ENCODE measurements at regions not wholly inside any gene's neighbourhood (a gene's known extent, or its start where the extent isn't known, plus 50 kb on each side); places are given as distances from the start of the nearest gene placed in this dataset.
A peak's percentile ranks its signal among the peaks of the same experiment; 100 is the strongest.

DNA sequence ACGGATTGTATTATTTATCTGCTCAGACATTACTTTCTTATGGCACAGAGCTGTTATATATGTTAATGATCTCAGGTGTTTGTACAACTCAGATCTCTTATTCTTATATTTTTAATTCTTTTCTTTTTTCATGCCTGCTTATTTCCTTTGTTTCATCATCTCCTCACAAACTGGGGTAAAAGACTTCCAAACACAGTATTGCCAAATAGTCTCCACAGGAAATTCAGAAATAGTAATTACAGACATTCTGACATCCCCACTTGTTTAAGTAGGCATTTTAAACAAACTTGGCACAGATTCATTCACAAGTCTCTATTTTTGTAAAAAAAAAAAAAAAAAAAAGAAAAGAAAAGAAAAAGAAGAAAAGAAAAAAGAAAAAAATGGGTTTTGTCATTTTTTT is 129.7 kb upstream of the USP38 start:
- no peak overlapping the region for H3K27ac ChIP-seq
- DNase-seq (ENCODE audit: low read depth, low spot score), result no peak

DNA sequence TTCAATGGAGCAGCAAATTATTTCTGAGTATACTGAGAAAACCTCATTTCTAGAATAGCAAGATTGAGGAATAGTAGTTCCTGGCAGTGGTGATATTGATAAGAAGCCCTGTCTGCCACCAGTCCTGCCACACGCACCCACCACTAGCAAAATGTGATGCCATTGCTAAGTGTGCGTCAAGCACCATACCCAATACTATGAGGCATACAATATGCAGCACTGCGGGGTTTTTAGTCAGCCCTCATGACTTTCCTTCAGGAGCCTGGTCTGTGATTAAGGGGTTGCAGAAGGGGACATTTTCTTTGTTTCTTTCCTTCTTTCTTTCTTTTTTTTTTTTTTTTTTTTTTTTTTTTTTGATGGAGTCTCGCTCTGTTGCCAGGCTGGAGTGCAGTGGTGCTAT is 128.7 kb upstream of the USP38 start:
- no peak for DNase-seq (ENCODE audit: low read depth, low spot score)
- H3K27ac ChIP-seq, result no peak overlapping the region

DNA sequence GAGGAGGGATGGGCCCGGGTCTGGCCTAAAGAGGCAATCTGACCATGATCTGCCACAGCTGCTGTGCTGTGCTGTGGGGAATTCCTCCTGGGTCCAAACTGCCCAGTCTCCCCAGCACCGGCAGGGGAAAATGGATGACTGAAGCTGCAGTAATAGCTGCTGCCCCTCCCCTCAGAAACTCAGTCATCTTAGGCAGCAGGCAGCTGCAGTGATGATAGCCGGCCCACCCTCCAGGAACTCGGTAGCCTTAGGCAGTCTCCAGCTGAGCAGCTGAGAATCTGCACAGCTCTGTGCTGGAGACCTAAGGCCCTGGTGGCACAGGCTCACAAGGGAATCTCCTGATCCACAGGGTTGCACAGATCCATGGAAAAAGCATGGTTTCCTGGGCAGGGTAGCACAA is 113.4 kb upstream of the USP38 start:
- no peak for DNase-seq (ENCODE audit: low read depth, low spot score)
- H3K27ac ChIP-seq, result no peak overlapping the region

DNA sequence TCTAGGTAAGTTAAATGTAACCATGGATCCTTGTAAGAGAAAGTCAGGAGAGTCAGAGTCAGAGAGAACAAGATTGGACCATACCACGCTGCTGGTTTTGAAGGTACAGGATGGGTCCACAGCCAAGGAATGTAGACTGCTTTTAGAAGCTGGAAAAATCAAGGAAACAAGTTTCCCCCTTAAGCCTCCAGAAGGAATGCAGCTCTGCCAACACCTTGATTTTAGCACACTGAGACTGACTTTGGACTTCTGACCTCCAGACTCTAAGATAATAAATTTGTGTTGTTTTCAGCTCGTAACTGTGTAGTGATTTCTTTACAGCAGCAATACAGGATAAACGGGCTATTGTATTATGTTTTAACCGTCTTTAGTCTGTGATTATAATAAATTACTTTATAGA is 108.0 kb upstream of the USP38 start:
- no peak overlapping the region for H3K27ac ChIP-seq
- no peak for DNase-seq (ENCODE audit: low read depth, low spot score)

DNA sequence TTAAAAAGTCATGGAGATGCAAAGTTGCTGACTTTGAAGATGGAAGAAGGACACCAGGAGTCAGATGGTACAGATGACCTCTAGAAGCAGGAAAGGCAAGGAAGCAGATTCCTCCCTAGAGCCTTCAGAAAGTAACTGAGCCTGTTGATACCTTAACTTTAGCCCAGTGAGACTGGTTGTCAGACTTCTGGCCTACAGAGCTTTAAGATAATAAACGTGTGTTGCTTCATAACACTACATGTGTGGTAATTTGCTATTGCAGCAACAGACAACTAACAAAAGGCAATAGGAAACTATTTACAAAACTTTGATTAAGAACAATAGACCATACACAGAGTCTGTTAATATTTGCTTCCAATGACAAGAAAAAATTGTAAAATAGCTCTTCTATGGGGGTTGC is 102.0 kb upstream of the USP38 start:
- DNase-seq (ENCODE audit: low read depth, low spot score), result no peak
- no peak overlapping the region for H3K27ac ChIP-seq

DNA sequence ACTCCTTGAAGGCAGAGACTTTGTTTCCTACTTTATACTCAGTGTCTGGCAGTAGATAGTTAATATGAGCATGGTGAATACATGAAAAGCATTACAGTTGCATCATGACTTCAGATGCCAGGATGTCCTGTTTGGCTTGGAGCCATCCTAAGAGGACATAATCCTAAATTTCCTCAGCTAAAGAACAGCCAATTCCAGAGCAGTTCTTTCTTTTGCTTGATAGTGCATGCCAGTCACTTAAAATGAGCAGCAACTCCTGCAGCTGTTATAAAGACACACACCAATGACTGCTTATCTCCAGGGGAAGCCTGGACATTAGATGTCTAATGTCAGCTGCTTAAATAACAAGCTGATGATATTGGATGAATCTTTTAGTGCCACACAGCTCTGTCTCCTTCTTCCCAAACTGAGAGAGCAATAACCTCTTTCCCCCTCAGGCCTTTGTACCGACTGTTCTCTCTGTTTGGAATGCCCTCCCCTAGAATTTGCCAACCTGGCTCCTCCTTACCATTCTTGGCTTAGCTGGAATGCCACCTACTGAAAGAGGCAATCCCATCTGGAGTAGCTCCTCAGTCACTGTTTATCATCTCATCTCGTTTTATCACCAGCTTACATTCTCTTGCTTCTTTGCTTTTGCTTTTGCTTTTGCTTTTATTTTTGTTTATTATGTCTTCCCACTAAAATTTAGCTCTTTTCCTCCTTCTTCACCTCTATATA is 100.8 kb upstream of the USP38 start:
- peak overlapping the region; percentile 2 for H3K27ac ChIP-seq
- DNase-seq (ENCODE audit: low read depth, low spot score), result no peak

DNA sequence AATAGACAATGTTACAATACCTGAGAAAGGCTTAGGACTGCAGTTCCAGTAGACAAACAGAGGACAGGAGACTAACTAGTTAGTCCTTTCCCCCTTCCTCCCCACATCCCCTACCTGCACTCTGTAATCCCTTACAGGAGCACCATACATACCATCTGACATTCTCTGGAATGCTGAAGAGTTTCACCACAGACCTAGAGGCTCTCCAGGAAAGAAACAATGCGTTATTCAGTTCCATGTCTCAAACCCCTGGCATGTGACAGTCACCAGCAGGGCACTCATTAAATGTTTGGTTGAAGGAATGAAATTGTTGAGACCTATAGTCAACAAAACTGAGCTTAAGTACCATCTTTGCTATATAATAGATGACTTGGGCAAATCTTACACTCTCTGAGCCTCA is 100.2 kb upstream of the USP38 start:
- DNase-seq (ENCODE audit: low read depth, low spot score), result no peak
- no peak overlapping the region for H3K27ac ChIP-seq

DNA sequence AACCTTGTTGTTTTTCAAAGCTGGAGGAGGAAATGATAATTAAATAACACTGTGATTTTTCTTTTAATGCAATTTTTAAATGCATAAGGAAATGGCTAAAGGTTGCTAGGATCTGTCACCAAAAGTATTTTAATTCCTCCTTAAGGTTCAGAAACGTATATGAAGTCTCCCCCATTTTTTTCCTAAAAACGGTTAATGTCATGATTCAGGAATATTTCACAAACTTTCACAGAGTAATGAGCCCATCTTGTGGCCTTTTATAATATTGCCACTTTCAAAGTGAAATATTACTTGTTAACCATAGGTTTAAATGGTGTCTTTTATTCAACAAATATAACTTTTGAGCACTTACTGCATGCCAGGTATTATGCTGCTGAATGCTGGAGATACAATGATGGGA is 99.5 kb upstream of the USP38 start:
- DNase-seq (ENCODE audit: low read depth, low spot score), result no peak
- no peak overlapping the region for H3K27ac ChIP-seq

DNA sequence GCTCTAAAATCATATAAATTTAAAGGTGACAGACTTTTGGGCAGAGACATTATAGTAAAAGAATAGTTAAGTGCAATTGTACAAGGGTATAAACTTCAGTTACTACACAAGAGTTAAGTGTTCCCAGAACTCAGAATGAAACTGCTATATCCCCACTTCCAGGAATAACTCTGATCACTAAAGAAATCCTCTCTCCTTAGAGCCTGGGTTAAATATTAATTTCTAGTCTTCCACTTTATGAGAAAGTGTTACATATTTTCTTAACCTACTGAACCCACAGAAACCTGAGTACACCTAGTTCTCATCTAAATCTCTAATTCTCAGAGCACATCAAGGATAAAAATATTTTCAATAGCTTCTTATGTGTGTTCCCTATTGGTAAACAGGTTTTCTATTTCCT is 99.1 kb upstream of the USP38 start:
- H3K27ac ChIP-seq, result no peak overlapping the region
- no peak for DNase-seq (ENCODE audit: low read depth, low spot score)

DNA sequence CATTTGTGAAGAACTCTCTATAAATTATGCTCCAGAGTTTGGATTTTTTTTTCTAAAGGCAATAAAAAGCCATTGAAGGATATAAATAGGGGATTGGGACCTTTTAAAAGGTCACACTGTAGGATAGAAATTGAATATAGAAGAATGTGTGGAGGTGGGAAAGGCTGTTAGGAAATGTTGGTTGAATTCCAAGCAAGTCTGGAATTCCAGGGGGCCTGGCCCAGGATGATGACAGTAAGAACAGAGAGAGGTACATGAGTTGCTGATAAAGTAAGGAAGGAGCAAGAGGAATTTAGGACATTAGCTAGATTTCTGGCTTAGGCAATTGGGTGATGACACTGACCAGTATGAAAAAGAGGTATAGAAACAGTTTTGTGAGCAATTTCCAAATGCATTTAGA is 95.4 kb upstream of the USP38 start:
- no peak overlapping the region for H3K27ac ChIP-seq
- no peak for DNase-seq (ENCODE audit: low read depth, low spot score)

DNA sequence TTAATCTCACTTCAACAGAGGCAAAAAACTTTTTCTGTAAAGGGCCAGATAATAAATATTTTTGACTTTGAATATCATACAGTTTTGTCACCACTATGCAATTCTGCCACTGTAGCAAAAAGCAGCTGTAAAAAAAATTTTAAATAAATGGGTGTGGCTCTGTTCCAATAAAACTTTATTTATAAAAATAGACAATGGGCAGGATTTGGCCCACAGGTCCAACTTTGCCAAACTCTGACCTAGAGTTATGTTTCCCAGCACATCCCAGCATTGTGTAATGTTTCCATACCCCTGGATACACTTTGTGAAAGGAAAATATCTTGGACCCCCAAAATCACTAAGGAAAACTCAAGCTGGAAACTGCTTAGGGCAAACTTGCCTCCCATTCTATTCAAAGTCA is 94.9 kb upstream of the USP38 start:
- no peak overlapping the region for H3K27ac ChIP-seq
- DNase-seq (ENCODE audit: low read depth, low spot score), result no peak

DNA sequence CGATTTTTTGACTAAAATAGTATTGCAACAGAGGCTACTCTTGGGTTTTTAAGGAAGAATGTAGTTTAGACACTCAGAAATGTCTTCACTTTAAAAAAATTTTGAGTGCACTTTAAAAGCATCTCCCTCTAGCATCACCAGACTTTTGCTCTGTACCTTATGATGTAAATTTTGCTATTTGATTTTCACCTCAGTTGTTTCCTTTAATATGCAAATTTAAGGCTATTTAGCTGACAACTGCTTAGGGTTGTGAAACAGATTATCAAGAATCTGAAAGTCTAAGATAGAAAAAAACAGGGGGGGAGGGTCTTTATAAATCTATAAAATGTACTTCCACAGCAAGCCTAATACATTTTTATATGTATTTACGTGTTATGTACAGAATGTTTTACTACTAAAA is 92.9 kb upstream of the USP38 start:
- no peak overlapping the region for H3K27ac ChIP-seq
- DNase-seq (ENCODE audit: low read depth, low spot score), result no peak

DNA sequence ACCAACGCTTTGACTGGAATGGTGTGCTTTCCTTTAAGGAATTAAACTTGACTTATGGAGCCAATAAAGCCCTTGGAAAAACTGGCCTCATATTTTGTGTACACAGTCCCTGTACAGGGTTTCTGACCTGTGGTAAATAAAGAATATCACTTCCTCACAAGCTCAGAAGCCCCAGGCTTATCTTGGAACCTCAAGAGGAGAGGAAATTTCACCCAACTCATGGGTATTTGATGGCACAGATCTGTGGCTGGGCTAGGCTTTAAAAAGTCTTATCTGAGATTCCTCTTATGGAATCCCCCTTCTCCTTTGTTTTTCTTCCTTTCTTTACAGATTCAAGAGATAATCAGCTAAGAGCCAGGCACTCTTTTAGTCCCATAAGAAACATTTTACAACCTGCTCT is 89.3 kb upstream of the USP38 start:
- DNase-seq (ENCODE audit: low read depth, low spot score), result no peak
- no peak overlapping the region for H3K27ac ChIP-seq

DNA sequence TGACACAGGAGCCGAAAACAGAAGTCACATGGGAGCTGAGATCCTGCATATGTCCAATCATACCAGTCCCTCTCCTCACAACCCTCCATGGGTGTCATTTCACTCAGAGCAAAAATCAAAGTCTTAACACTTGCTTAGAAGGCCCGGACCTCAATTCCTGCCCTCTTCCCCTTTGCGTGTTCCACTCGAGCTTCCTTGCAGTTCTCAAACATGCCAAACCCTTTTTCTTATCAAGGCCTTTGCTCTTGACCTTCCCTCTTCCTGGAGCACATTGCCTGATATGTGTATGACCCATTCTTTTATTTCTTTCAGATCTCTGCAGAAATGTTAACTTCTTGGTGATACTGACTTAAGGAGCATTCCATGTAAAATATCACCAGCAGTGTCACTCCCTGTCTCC is 87.0 kb upstream of the USP38 start:
- H3K27ac ChIP-seq, result no peak overlapping the region
- DNase-seq (ENCODE audit: low read depth, low spot score), result no peak

DNA sequence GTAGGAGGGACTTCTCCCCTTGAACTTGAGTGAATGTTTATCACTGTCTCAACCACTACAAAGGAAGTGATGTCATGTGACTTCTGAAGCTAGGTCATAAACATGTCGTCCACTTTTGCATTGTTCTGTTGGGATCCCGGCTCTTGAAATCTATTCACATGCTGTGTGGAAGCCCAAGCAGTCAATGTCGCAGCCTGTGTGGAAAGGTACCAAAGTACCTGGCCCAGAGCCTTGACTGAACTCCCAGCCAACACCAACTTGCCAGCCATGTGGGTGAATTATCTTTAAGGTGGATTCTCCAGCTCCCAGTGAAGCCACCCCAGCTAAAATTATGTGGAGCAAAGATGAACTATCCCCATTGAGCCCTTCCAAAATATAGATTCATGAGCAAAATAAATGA is 85.0 kb upstream of the USP38 start:
- no peak overlapping the region for H3K27ac ChIP-seq
- no peak for DNase-seq (ENCODE audit: low read depth, low spot score)

DNA sequence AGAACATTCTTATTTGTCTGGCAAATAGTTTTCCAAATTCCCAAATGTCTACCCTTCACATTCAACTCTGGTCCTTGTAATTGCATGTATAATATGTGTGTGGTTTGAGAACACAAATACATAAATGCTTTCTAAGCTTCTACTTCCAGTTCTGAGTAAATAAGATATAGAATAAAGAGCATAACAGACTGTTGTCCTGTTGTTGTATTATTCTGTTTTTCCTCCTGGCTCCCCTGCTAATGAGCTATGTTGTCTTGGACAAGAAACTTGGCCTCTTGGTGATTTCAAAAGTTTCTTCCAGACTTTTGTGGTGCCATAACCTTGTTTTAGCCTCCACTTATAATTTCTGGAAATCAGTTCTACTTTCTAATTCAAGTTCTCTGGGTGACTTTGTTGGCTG is 75.3 kb upstream of the USP38 start:
- DNase-seq (ENCODE audit: low read depth, low spot score), result no peak
- no peak overlapping the region for H3K27ac ChIP-seq

DNA sequence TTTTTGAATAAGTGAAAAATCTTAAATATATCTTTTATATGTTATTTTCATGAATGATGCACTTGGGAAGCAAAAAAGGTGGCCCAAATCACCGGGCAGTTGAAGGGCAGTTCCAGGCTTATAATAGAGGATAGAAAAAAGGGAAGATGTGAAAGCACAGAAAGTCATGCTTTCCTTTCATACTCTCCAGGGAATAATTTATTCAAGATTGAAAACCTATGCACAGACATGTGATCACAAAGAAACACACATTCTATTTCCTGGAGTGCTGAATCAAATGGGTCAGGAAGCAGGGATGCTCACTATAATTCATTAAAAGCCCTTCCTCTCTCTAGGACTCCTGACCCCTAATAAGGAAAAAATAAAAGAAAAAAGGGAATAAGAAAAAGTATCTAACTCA is 66.1 kb upstream of the USP38 start:
- no peak for DNase-seq (ENCODE audit: low read depth, low spot score)
- no peak overlapping the region for H3K27ac ChIP-seq

DNA sequence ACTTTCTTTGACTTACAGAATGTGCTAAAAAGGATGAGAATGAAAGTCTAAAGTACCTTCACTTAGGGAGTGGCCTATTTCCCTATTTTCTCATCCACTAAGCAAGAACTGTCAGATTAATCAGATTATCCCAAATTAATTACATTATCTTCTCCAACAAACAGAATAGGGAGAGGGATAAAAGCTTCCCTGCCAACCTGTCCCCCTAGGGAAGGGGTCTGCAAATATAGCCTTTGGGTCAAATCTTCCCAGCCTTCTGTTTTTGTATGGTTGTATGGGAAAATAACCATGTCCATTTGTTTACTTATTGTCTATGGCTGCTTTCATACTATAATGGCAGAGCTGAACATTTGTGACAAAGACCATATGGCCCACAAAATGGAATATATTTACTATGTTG is 57.1 kb upstream of the USP38 start:
- H3K27ac ChIP-seq, result no peak overlapping the region
- no peak for DNase-seq (ENCODE audit: low read depth, low spot score)

DNA sequence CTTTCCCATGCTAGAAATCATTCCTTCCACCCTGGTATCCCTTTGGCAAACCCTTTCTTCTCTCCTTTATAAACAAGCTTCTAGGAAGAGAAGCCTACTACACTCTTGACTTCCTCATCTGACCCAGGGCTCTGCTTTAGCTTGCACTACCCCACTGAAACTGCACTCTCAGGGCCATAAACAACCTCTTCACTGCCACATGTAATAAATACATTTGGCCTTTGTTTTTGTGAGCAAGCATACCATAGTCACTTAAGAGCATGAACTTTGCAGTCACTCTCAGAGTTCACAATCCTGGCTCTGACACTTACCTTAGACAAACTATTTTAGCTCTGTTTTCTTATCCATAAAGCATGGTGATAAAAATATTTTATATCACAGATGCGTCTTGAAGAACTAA is 50.7 kb upstream of the USP38 start:
- no peak for DNase-seq (ENCODE audit: low read depth, low spot score)
- no peak overlapping the region for H3K27ac ChIP-seq
